GM18520 (cell line): ENCODE measurements at regions not wholly inside any gene's neighbourhood (a gene's known extent, or its start where the extent isn't known, plus 50 kb on each side); places are given as distances from the start of the nearest gene placed in this dataset.

ENCODE experiments used
- ATAC-seq: cut with Tn5 transposase; IDR thresholded peaks from one replicate; pipeline ENCODE4 v1.9.1; 2021; ENCODE audit not compliant: unreplicated experiment

GRCh38 chr3:23029001-23029400 is 174.1 kb upstream of the UBE2E2 start:
- ATAC-seq: no peak

- ATAC-seq: no peak
These were observed 167.0 kb upstream of the UBE2E2 start for GRCh38 chr3:23035927-23036640.

GRCh38 chr3:23036728-23037127 is 166.4 kb upstream of the UBE2E2 start:
- ATAC-seq: peak; percentile 73

GRCh38 chr3:23038471-23038870 is 164.7 kb upstream of the UBE2E2 start:
- ATAC-seq: no peak

- no peak for ATAC-seq
These were observed 161.0 kb upstream of the UBE2E2 start for GRCh38 chr3:23041918-23042696.

GRCh38 chr3:23044463-23044862 is 158.7 kb upstream of the UBE2E2 start:
- ATAC-seq: no peak

GRCh38 chr3:23046536-23046935 is 156.6 kb upstream of the UBE2E2 start:
- ATAC-seq: no peak

GRCh38 chr3:23051240-23052140 is 151.6 kb upstream of the UBE2E2 start:
- ATAC-seq: no peak

- no peak for ATAC-seq
These were observed 150.9 kb upstream of the UBE2E2 start for GRCh38 chr3:23052208-23052607.

- no peak for ATAC-seq
These were observed 150.5 kb upstream of the UBE2E2 start for GRCh38 chr3:23052620-23053019.

GRCh38 chr3:23055733-23056376 is 147.3 kb upstream of the UBE2E2 start:
- ATAC-seq: peak; percentile 49

- ATAC-seq: no peak
These were observed 140.5 kb upstream of the UBE2E2 start for GRCh38 chr3:23062582-23062981.

GRCh38 chr3:23062982-23063381 is 140.1 kb upstream of the UBE2E2 start:
- ATAC-seq: no peak

GRCh38 chr3:23067116-23067515 is 136.0 kb upstream of the UBE2E2 start:
- no peak for ATAC-seq

GRCh38 chr3:23068016-23068728 is 135.0 kb upstream of the UBE2E2 start:
- ATAC-seq: no peak

GRCh38 chr3:23071296-23071695 is 131.8 kb upstream of the UBE2E2 start:
- no peak for ATAC-seq

- no peak for ATAC-seq
These were observed 131.4 kb upstream of the UBE2E2 start for GRCh38 chr3:23071758-23072157.

- ATAC-seq: no peak
These were observed 130.4 kb upstream of the UBE2E2 start for GRCh38 chr3:23072693-23073092.

GRCh38 chr3:23073724-23074305 is 129.3 kb upstream of the UBE2E2 start:
- no peak for ATAC-seq

GRCh38 chr3:23075496-23075895 is 127.6 kb upstream of the UBE2E2 start:
- ATAC-seq: no peak
